GM13977 (cell line): ENCODE measurements at regions not wholly inside any gene's neighbourhood (a gene's known extent, or its start where the extent isn't known, plus 50 kb on each side); places are given as distances from the start of the nearest gene placed in this dataset.

ENCODE experiments used
- DNase-seq: peaks from one replicate; pipeline ENCODE4 v3.0.0; 2012; ENCODE audit warnings: low spot score
- in situ Hi-C: fragments of 300-500 bp; cut with MboI; formaldehyde crosslinking; loops from one replicate; pipeline ENCODE4 v1.12.0; 2022; ENCODE audit warnings: low sequenced_read_pairs, low pct_unique_long_range_greater_than_20kb, mixed read lengths, inconsistent platforms; ENCODE audit not compliant: unreplicated experiment
- TF ChIP-seq, protein P1 (sequence below): IDR thresholded peaks from 2 replicates; pipeline ENCODE4 v1.5.1; 2012; ENCODE audit warnings: mild to moderate bottlenecking, control low read depth; ENCODE audit not compliant: insufficient read depth; ENCODE audit errors: extremely low read depth, missing control alignments

- TF ChIP-seq, protein P1, sequence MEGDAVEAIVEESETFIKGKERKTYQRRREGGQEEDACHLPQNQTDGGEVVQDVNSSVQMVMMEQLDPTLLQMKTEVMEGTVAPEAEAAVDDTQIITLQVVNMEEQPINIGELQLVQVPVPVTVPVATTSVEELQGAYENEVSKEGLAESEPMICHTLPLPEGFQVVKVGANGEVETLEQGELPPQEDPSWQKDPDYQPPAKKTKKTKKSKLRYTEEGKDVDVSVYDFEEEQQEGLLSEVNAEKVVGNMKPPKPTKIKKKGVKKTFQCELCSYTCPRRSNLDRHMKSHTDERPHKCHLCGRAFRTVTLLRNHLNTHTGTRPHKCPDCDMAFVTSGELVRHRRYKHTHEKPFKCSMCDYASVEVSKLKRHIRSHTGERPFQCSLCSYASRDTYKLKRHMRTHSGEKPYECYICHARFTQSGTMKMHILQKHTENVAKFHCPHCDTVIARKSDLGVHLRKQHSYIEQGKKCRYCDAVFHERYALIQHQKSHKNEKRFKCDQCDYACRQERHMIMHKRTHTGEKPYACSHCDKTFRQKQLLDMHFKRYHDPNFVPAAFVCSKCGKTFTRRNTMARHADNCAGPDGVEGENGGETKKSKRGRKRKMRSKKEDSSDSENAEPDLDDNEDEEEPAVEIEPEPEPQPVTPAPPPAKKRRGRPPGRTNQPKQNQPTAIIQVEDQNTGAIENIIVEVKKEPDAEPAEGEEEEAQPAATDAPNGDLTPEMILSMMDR: no peak
- DNase-seq: no peak
- in situ Hi-C loops: no loop called here
Observed at GRCh38 chr3:23100106-23100505, 103.0 kb upstream of the UBE2E2 start.

GRCh38 chr3:23103764-23104163, 99.4 kb upstream of the UBE2E2 start:
- in situ Hi-C loops: no loop called here
- TF ChIP-seq, protein P1: no peak
- no peak for DNase-seq

DNA sequence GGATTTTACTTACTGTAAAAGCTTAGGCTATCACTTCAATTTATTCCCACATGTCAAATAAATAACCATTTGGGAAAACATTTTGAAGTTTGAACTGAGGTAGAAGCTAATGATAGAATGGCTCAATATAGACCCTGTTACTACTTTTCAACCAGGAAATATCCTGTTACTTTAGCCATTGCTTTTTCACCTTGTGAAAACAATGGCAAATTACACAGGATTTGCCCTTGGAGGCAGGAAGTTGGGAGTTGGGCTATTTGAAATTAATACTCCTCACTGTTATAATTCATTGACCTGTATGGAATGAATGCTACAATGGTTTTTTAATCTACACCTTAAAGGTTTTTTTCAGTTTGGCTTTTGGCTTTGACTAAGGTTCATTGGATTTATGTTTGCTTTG, 98.1 kb upstream of the UBE2E2 start:
- TF ChIP-seq, protein P1: no peak
- in situ Hi-C loops: no loop called here
- no peak for DNase-seq

- no peak for DNase-seq
- TF ChIP-seq, protein P1: no peak
- in situ Hi-C loops: no loop called here
Observed at GRCh38 chr3:23106666-23107065, 96.5 kb upstream of the UBE2E2 start.

DNA sequence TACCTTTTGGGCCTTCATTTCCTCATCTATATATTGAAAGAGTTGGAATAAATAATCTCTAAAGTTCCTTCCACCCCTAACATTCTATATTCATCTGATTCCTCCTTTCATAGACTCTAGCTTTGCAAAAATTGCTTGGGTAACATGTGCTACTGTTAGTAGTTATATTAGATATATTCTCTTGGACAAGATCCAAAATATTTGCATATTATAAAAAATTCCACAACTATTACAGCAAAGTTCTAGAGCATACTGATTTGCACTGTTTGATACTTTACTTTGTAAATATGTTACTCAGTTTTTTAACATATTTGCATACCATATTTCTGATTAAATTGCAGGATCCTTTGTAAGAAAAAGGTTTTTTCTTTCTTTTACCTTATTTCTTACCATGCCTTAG, 95.9 kb upstream of the UBE2E2 start:
- TF ChIP-seq, protein P1: no peak
- no peak for DNase-seq

GRCh38 chr3:23108451-23109057, 94.6 kb upstream of the UBE2E2 start:
- no peak for DNase-seq
- in situ Hi-C loops: no loop called here
- TF ChIP-seq, protein P1: no peak

More for the DNA sequence above, 95.9 kb upstream of the UBE2E2 start:
- in situ Hi-C loops: no loop called here

DNA sequence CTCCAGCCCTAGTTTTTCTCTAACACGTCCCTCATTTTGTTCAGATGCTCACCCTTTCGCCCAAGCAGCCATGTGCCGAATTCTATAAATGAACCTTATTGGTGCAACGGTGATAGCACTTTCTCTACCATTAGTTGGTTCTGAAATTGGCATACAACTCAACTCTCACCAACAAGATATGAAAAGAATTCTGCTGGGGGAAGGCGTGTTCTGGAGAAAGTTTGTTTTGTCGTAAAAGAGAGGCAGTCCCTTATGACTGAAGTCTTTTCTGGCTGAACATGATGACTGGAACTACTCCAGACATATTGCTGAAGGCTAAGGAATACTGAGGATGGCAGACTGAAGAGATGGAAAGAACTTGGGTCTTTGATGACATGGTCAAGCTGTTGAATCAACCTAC, 91.8 kb upstream of the UBE2E2 start:
- TF ChIP-seq, protein P1: no peak
- DNase-seq: no peak
- in situ Hi-C loops: no loop called here
